Vagina (tissue), 2 donors: ENCODE measurements at regions not wholly inside any gene's neighbourhood (a gene's known extent, or its start where the extent isn't known, plus 50 kb on each side); places are given as distances from the start of the nearest gene placed in this dataset.

Source experiments
- CTCF ChIP-seq, 3 experiments: fragments of 450-650 bp in 2 of 3; fragments of 200-600 bp in 1 of 3; sonication (generic) in 1 of 3; IDR thresholded peaks; one replicate each; pipeline ENCODE4 v1.5.1; 2017 to 2019; ENCODE audit warnings: antibody characterized with exemption in 3 of 3, mild to moderate bottlenecking in 2 of 3, moderate library complexity in 2 of 3
- POLR2A ChIP-seq, 2 donors: fragments of 450-650 bp; IDR thresholded peaks; one replicate each; pipeline ENCODE4 v1.6.1; 2017; ENCODE audit warnings: antibody characterized with exemption in 2 of 2, mild to moderate bottlenecking in 2 of 2, moderate library complexity in 2 of 2

GRCh38 chr21:38924954-38925353, 119.2 kb downstream of the ETS2 start:
- TF ChIP-seq CTCF (IDR thresholded peaks at IDR 0.05) (no peak), POLR2A (IDR thresholded peaks at IDR 0.05) (no peak)
